ENCODE measurements at regions not wholly inside any gene's neighbourhood (a gene's known extent, or its start where the extent isn't known, plus 50 kb on each side); places are given as distances from the start of the nearest gene placed in this dataset.

DNA sequence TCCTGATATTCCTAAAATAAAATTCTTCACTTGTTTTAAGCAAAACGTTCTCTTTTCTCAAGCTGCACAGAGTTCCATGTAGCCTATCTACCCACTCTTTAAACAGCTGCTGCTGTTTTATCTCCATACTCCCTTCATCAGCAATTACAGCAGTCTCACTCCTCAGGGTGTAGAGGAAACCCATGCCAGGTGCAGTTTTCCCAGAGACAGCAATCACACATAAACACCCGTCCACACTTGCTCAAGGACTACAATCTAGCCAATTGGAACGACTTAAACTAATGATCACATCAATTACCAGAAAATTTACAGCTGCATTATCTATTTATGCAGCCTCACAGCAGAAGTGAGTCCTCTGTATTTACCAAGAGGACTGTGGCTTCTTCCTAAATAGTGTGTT, 141.7 kb downstream of the HTR1A start:
- TF ChIP-seq RAD21 (IDR thresholded peaks at IDR 0.05; ENCODE audit: low read length) = no peak
- TF ChIP-seq, protein P1, sequence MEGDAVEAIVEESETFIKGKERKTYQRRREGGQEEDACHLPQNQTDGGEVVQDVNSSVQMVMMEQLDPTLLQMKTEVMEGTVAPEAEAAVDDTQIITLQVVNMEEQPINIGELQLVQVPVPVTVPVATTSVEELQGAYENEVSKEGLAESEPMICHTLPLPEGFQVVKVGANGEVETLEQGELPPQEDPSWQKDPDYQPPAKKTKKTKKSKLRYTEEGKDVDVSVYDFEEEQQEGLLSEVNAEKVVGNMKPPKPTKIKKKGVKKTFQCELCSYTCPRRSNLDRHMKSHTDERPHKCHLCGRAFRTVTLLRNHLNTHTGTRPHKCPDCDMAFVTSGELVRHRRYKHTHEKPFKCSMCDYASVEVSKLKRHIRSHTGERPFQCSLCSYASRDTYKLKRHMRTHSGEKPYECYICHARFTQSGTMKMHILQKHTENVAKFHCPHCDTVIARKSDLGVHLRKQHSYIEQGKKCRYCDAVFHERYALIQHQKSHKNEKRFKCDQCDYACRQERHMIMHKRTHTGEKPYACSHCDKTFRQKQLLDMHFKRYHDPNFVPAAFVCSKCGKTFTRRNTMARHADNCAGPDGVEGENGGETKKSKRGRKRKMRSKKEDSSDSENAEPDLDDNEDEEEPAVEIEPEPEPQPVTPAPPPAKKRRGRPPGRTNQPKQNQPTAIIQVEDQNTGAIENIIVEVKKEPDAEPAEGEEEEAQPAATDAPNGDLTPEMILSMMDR (conservative IDR thresholded peaks at IDR 0.05; ENCODE audit: low read depth, low read length) = no peak
- TF ChIP-seq, protein P2, sequence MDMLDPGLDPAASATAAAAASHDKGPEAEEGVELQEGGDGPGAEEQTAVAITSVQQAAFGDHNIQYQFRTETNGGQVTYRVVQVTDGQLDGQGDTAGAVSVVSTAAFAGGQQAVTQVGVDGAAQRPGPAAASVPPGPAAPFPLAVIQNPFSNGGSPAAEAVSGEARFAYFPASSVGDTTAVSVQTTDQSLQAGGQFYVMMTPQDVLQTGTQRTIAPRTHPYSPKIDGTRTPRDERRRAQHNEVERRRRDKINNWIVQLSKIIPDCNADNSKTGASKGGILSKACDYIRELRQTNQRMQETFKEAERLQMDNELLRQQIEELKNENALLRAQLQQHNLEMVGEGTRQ (IDR thresholded peaks at IDR 0.05; ENCODE audit: low read depth, low read length) = no peak
- TF ChIP-seq, protein P3, sequence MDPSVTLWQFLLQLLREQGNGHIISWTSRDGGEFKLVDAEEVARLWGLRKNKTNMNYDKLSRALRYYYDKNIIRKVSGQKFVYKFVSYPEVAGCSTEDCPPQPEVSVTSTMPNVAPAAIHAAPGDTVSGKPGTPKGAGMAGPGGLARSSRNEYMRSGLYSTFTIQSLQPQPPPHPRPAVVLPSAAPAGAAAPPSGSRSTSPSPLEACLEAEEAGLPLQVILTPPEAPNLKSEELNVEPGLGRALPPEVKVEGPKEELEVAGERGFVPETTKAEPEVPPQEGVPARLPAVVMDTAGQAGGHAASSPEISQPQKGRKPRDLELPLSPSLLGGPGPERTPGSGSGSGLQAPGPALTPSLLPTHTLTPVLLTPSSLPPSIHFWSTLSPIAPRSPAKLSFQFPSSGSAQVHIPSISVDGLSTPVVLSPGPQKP (IDR thresholded peaks at IDR 0.05; ENCODE audit: borderline replicate concordance, low read depth, low read length) = no peak

All from IMR-90 (cell line).